MM.1S (cell line): ENCODE measurements at regions not wholly inside any gene's neighbourhood (a gene's known extent, or its start where the extent isn't known, plus 50 kb on each side); places are given as distances from the start of the nearest gene placed in this dataset.

Source experiments
- CTCF ChIP-seq: fragments of 300-600 bp; sonication (generic); IDR thresholded peaks from 2 replicates; pipeline ENCODE4 v1.5.1; 2016; ENCODE audit warnings: antibody characterized with exemption, low read length, mixed read lengths
- EZH2 ChIP-seq: fragments of 300-600 bp; sonication (generic); optimal IDR thresholded peaks from 2 replicates; pipeline ENCODE3; 2017; ENCODE audit warnings: low read depth, mild to moderate bottlenecking, antibody characterized with exemption, low read length, mixed read lengths

- no peak for TF ChIP-seq CTCF
- no peak for TF ChIP-seq EZH2
Measured at GRCh38 chr20:23162887-23163286, 76.8 kb upstream of the CD93 start.
